Keratinocyte (primary cell): ENCODE measurements at regions not wholly inside any gene's neighbourhood (a gene's known extent, or its start where the extent isn't known, plus 50 kb on each side); places are given as distances from the start of the nearest gene placed in this dataset.

ENCODE experiments used
- CTCF ChIP-seq, 3 experiments: IDR thresholded peaks in 1 of 3; conservative IDR thresholded peaks in 1 of 3; optimal IDR thresholded peaks in 1 of 3; 2 replicates in 2 of 3; 3 replicates in 1 of 3; pipeline versions ENCODE3 to v1.5.1; 2011; ENCODE audit warnings: low read length in 3 of 3, mild to moderate bottlenecking in 3 of 3, moderate library complexity in 2 of 3, control low read depth in 1 of 3, inconsistent platforms in 1 of 3; ENCODE audit not compliant: insufficient read depth in 2 of 3; ENCODE audit errors: extremely low read depth in 1 of 3
- EZH2 ChIP-seq: IDR thresholded peaks from one replicate; pipeline ENCODE4 v1.6.1; 2012; ENCODE audit warnings: inconsistent platforms, mild to moderate bottlenecking, low read length, moderate library complexity

DNA sequence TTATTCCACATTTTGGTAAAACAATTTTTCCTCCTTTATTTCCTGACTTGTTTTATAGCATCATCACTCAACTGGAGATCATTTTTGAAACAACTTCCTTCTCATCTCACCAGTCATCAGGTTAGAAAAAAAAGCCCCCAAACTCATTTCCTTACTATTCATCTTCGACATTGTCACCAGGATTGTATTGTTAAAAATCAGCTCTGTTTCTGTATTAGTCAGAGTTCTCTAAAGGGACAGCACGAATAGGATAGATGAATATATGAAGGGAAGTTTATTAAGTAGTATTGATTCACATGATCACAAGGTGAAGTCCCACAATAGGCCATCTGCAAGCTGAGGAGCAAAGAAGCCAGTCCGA, 392.6 kb downstream of the FUT8 start:
- TF ChIP-seq CTCF (optimal IDR thresholded peaks at IDR 0.05 in 1 of 3, IDR thresholded peaks at IDR 0.05 in 1 of 3, conservative IDR thresholded peaks at IDR 0.05 in 1 of 3; ENCODE audit: extremely low read depth in 1 of 3, insufficient read depth in 2 of 3, low read length in 3 of 3) (no peak), EZH2 (no peak)
